Endometrial microvascular endothelial cells (primary cell): ENCODE measurements at regions not wholly inside any gene's neighbourhood (a gene's known extent, or its start where the extent isn't known, plus 50 kb on each side); places are given as distances from the start of the nearest gene placed in this dataset.

ENCODE experiments used
- in situ Hi-C: cut with HindIII; loops from 2 replicates; pipeline ENCODE4 v1.10.0; 2017; ENCODE audit warnings: low sequenced_read_pairs, low pct_unique_long_range_greater_than_20kb; ENCODE audit errors: inconsistent ontology term

- in situ Hi-C loops, result no loop called here
These were observed 270.1 kb upstream of the SHH start for GRCh38 chr7:156082048-156083040.

- in situ Hi-C loops, result no loop called here
These were observed 268.3 kb upstream of the SHH start for GRCh38 chr7:156080596-156080995.

- in situ Hi-C loops, result no loop called here
These were observed 267.8 kb upstream of the SHH start for GRCh38 chr7:156080046-156080445.

- in situ Hi-C loops, result no loop called here
These were observed 266.9 kb upstream of the SHH start for GRCh38 chr7:156079156-156079555.

GRCh38 chr7:156074982-156075615 is 262.8 kb upstream of the SHH start:
- in situ Hi-C loops, result no loop called here

GRCh38 chr7:156074084-156074483 is 261.8 kb upstream of the SHH start:
- in situ Hi-C loops, result no loop called here

- in situ Hi-C loops, result no loop called here
These were observed 261.2 kb upstream of the SHH start for GRCh38 chr7:156073366-156074052.

GRCh38 chr7:156071612-156072011 is 259.3 kb upstream of the SHH start:
- in situ Hi-C loops, result no loop called here

GRCh38 chr7:156069891-156070290 is 257.6 kb upstream of the SHH start:
- in situ Hi-C loops, result no loop called here

GRCh38 chr7:156067156-156067555 is 254.9 kb upstream of the SHH start:
- in situ Hi-C loops, result no loop called here

- in situ Hi-C loops, result no loop called here
These were observed 253.1 kb upstream of the SHH start for GRCh38 chr7:156065400-156065799.

GRCh38 chr7:156064971-156065386 is 252.7 kb upstream of the SHH start:
- in situ Hi-C loops, result no loop called here

- in situ Hi-C loops, result no loop called here
These were observed 251.1 kb upstream of the SHH start for GRCh38 chr7:156063241-156063810.

GRCh38 chr7:156062286-156062685 is 250.0 kb upstream of the SHH start:
- in situ Hi-C loops, result no loop called here

- in situ Hi-C loops, result no loop called here
These were observed 249.5 kb upstream of the SHH start for GRCh38 chr7:156061689-156062255.

GRCh38 chr7:156060925-156061324 is 248.7 kb upstream of the SHH start:
- in situ Hi-C loops, result no loop called here

- in situ Hi-C loops, result no loop called here
These were observed 247.1 kb upstream of the SHH start for GRCh38 chr7:156059369-156059768.

- in situ Hi-C loops, result no loop called here
These were observed 246.0 kb upstream of the SHH start for GRCh38 chr7:156058248-156058647.

- in situ Hi-C loops, result no loop called here
These were observed 244.3 kb upstream of the SHH start for GRCh38 chr7:156056534-156056933.
